GM10266 (cell line): ENCODE measurements at regions not wholly inside any gene's neighbourhood (a gene's known extent, or its start where the extent isn't known, plus 50 kb on each side); places are given as distances from the start of the nearest gene placed in this dataset.
"Not testable (repeated sequence)": the region's sequence is repeated elsewhere in the genome, so short reads cannot be mapped to it uniquely, and the experiment has no call there.

Source experiments
- DNase-seq: peaks from one replicate; pipeline ENCODE4 v3.0.0; 2012; ENCODE audit errors: extremely low spot score
- CTCF ChIP-seq: IDR thresholded peaks from 2 replicates; pipeline ENCODE4 v1.5.1; 2012; ENCODE audit warnings: mild to moderate bottlenecking, low read depth; ENCODE audit not compliant: control insufficient read depth, insufficient read depth; ENCODE audit errors: missing control alignments

- DNase-seq = no peak
- no peak for TF ChIP-seq CTCF
Measured at GRCh38 chrX:98289726-98290125, 1406.0 kb downstream of the RPA4 start.

- DNase-seq = no peak
- no peak for TF ChIP-seq CTCF
Measured at GRCh38 chrX:98294310-98294709, 1410.6 kb downstream of the RPA4 start.

- TF ChIP-seq CTCF = no peak
Measured at GRCh38 chrX:98296129-98296528, 1412.4 kb downstream of the RPA4 start.

GRCh38 chrX:98299785-98300184 lies 1416.1 kb downstream of the RPA4 start:
- TF ChIP-seq CTCF = no peak
- no peak for DNase-seq

More at GRCh38 chrX:98296129-98296528, 1412.4 kb downstream of the RPA4 start:
- DNase-seq = no peak

- not testable (repeated sequence) for DNase-seq
Measured at GRCh38 chrX:98300536-98300935, 1416.8 kb downstream of the RPA4 start.

- no peak for DNase-seq
- no peak for TF ChIP-seq CTCF
Measured at GRCh38 chrX:98331407-98331806, 1447.7 kb downstream of the RPA4 start.

- TF ChIP-seq CTCF = no peak
Measured at GRCh38 chrX:98338544-98338943, 1454.8 kb downstream of the RPA4 start.

GRCh38 chrX:98350940-98351339 lies 1467.2 kb downstream of the RPA4 start:
- no peak for DNase-seq
- TF ChIP-seq CTCF = no peak

More at GRCh38 chrX:98338544-98338943, 1454.8 kb downstream of the RPA4 start:
- no peak for DNase-seq
